Lung (tissue), 11 donors: ENCODE measurements at regions not wholly inside any gene's neighbourhood (a gene's known extent, or its start where the extent isn't known, plus 50 kb on each side); places are given as distances from the start of the nearest gene placed in this dataset.

Experiments
- ATAC-seq: fragments of 200-7000 bp; cut with Tn5 transposase; one replicate; pipeline ENCODE4 v1.9.1; 2020; ENCODE audit warnings: moderate number of reproducible peaks; ENCODE audit not compliant: insufficient read depth, low FRiP score
- DNase-seq, 3 donors: peaks; one replicate each; pipeline ENCODE4 v3.0.0-alpha.2; 2013 to 2017
- H3K27ac ChIP-seq, 2 donors: one replicate each; pipeline ENCODE4 v1.5.1; 2013; ENCODE audit warnings: mild to moderate bottlenecking in 2 of 2, moderate library complexity in 2 of 2, control low read depth in 1 of 2, inconsistent platforms in 1 of 2, low read depth in 1 of 2, low read length in 1 of 2
- H3K27me3 ChIP-seq, 3 donors: one replicate each; pipeline ENCODE4 v1.5.1; 2013; ENCODE audit warnings: low read length in 2 of 3; ENCODE audit not compliant: control insufficient read depth in 3 of 3, insufficient read depth in 3 of 3
- H3K36me3 ChIP-seq, 4 donors: one replicate each; pipeline ENCODE4 v1.5.1; 2013; ENCODE audit warnings: low read length in 4 of 4, mild to moderate bottlenecking in 1 of 4, moderate library complexity in 1 of 4; ENCODE audit not compliant: control insufficient read depth in 4 of 4, insufficient read depth in 4 of 4
- H3K4me1 ChIP-seq, 5 donors: one replicate each; pipeline ENCODE4 v1.5.1; 2013; ENCODE audit warnings: low read length in 5 of 5, mild to moderate bottlenecking in 2 of 5, moderate library complexity in 1 of 5; ENCODE audit not compliant: control insufficient read depth in 5 of 5, insufficient read depth in 5 of 5
- H3K4me3 ChIP-seq: one replicate; pipeline ENCODE4 v1.5.1; 2013; ENCODE audit warnings: mild to moderate bottlenecking, control low read depth, moderate library complexity
- H3K9ac ChIP-seq, 2 donors: one replicate each; pipeline ENCODE4 v1.5.1; 2013; ENCODE audit warnings: low read length in 2 of 2, control low read depth in 1 of 2; ENCODE audit not compliant: insufficient read depth in 1 of 2
- H3K9me3 ChIP-seq, 4 donors: one replicate each; pipeline ENCODE4 v1.5.1; 2013; ENCODE audit warnings: low read length in 3 of 4, mild to moderate bottlenecking in 1 of 4, moderate library complexity in 1 of 4; ENCODE audit not compliant: control insufficient read depth in 4 of 4, insufficient read depth in 3 of 4
- CTCF ChIP-seq: IDR thresholded peaks from 2 replicates; pipeline ENCODE4 v1.5.1; 2012; ENCODE audit warnings: mild to moderate bottlenecking; ENCODE audit errors: control extremely low read depth, extremely low read depth
- WGBS, 2 donors: extraction: QIAGEN DNeasy Blood & Tissue Kit; methylation state at CpG; one replicate each; pipeline ENCODE4 v1.1.7; 2013; 5-methylcytosine and 5-hydroxymethylcytosine counted together
- donor health status: control.
- donor health status: control.
- donor health status: Bipolar disorder and iron deficiency.
- donor health status: healthy.
- donor health status: DM: yes; HTN: yes; CAD: no.

GRCh38 chr10:58087896-58088295 lies 179.8 kb downstream of the IPMK start:
- Histone ChIP-seq H3K9ac (no peak overlapping the region), H3K27me3 (no peaks in the 10 kb centered on the region), H3K9me3 (peaks cover 0 to 2% (median 0%) of the 10 kb centered on the region in 4 donors), H3K27ac (no peak overlapping the region), H3K4me1 (no peaks in the 10 kb centered on the region), H3K4me3 (no peak overlapping the region), H3K36me3 (no peaks in the 10 kb centered on the region)
- DNase-seq (no peak), ATAC-seq (no peak)
- no peak for TF ChIP-seq CTCF

- 92 to 99% methylated on average over 2 of the region's 2 CpGs for WGBS, 2 donors
- Histone ChIP-seq H3K9ac (no peak overlapping the region), H3K36me3 (no peaks in the 10 kb centered on the region), H3K4me1 (no peaks in the 10 kb centered on the region), H3K27ac (no peak overlapping the region), H3K27me3 (no peaks in the 10 kb centered on the region), H3K9me3 (peaks cover 0 to 2% (median 0%) of the 10 kb centered on the region in 4 donors), H3K4me3 (no peak overlapping the region)
- no peak for TF ChIP-seq CTCF
- no peak for ATAC-seq
- DNase-seq: no peak
Observed at GRCh38 chr10:58086763-58087150, 180.9 kb downstream of the IPMK start.

GRCh38 chr10:58086144-58086762 lies 181.4 kb downstream of the IPMK start:
- DNase-seq (no peak), ATAC-seq (no peak)
- WGBS, 2 donors: 79 to 88% methylated on average over 2 of the region's 2 CpGs
- TF ChIP-seq CTCF: no peak
- no peaks in the 10 kb centered on the region for H3K36me3 ChIP-seq
- no peaks in the 10 kb centered on the region for H3K4me1 ChIP-seq
- H3K9ac ChIP-seq: no peak overlapping the region
- no peak overlapping the region for H3K27ac ChIP-seq
- H3K4me3 ChIP-seq: no peak overlapping the region
- H3K27me3 ChIP-seq: no peaks in the 10 kb centered on the region
- peaks cover 0 to 2% (median 0%) of the 10 kb centered on the region in 4 donors for H3K9me3 ChIP-seq

- WGBS, 2 donors: 72 to 86% methylated on average over 3 of the region's 3 CpGs
- no peak for TF ChIP-seq CTCF
- H3K4me1 ChIP-seq: no peaks in the 10 kb centered on the region
Observed at GRCh38 chr10:58082248-58082647, 185.4 kb downstream of the IPMK start.

More at GRCh38 chr10:58082248-58082647, 185.4 kb downstream of the IPMK start:
- no peak overlapping the region for H3K9ac ChIP-seq
- no peak for ATAC-seq
- no peak for DNase-seq
- no peaks in the 10 kb centered on the region for H3K9me3 ChIP-seq
- no peak overlapping the region for H3K4me3 ChIP-seq
- no peaks in the 10 kb centered on the region for H3K36me3 ChIP-seq
- H3K27me3 ChIP-seq: no peaks in the 10 kb centered on the region
- no peak overlapping the region for H3K27ac ChIP-seq
